C4-2B (cell line): ENCODE measurements at regions not wholly inside any gene's neighbourhood (a gene's known extent, or its start where the extent isn't known, plus 50 kb on each side); places are given as distances from the start of the nearest gene placed in this dataset.

Experiments used
- ZFX ChIP-seq: fragments of 450-650 bp; IDR thresholded peaks from 2 replicates; pipeline ENCODE4 v1.6.1; 2017
- TF ChIP-seq, protein P1 (sequence below): fragments of 450-650 bp; conservative IDR thresholded peaks from 2 replicates; pipeline ENCODE4 v1.5.1; 2017; ENCODE audit warnings: mild to moderate bottlenecking

DNA sequence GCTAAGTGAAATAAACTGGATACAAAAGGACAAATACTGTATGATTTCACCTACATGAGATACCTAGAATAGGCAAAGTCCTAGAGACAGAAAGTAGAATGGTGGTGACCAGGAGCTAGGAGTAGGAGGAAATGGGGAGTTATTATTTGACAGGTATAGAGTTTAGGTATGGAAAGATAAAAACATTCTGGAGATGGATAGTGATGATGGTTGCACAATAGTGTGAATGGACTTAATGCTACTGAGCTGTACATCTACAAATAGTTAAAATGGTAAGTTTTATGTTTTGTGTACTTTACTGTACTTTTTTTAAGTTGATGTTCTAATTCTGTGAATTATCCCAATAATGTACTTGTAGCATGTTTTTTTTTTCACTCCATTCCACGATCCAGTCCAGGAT, 59.5 kb upstream of the RALGPS2 start:
- TF ChIP-seq ZFX = no peak
- TF ChIP-seq, protein P1, sequence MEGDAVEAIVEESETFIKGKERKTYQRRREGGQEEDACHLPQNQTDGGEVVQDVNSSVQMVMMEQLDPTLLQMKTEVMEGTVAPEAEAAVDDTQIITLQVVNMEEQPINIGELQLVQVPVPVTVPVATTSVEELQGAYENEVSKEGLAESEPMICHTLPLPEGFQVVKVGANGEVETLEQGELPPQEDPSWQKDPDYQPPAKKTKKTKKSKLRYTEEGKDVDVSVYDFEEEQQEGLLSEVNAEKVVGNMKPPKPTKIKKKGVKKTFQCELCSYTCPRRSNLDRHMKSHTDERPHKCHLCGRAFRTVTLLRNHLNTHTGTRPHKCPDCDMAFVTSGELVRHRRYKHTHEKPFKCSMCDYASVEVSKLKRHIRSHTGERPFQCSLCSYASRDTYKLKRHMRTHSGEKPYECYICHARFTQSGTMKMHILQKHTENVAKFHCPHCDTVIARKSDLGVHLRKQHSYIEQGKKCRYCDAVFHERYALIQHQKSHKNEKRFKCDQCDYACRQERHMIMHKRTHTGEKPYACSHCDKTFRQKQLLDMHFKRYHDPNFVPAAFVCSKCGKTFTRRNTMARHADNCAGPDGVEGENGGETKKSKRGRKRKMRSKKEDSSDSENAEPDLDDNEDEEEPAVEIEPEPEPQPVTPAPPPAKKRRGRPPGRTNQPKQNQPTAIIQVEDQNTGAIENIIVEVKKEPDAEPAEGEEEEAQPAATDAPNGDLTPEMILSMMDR = no peak
